MM.1S (cell line): ENCODE measurements at regions not wholly inside any gene's neighbourhood (a gene's known extent, or its start where the extent isn't known, plus 50 kb on each side); places are given as distances from the start of the nearest gene placed in this dataset.

Experiments
- DNase-seq: peaks from one replicate; pipeline ENCODE4 v3.0.0-alpha.2; 2015
- H2AFZ ChIP-seq: fragments of 300-600 bp; sonication (generic); 2 replicates; pipeline ENCODE4 v1.6.0; 2016; ENCODE audit warnings: antibody characterized with exemption, low read length
- H3F3A ChIP-seq: fragments of 300-600 bp; sonication (generic); 2 replicates; pipeline ENCODE4 v1.6.1; 2016; ENCODE audit warnings: mild to moderate bottlenecking, antibody characterized with exemption, low read length, moderate library complexity, mixed read lengths; ENCODE audit not compliant: insufficient read depth
- H3K27ac ChIP-seq: fragments of 300-600 bp; sonication (generic); 2 replicates; pipeline ENCODE4 v1.5.1; 2016; ENCODE audit warnings: mild to moderate bottlenecking, low read length
- H3K27me3 ChIP-seq: fragments of 300-600 bp; sonication (generic); replicated peaks from 2 replicates; pipeline ENCODE4 v1.6.0; 2016; ENCODE audit warnings: low read length; ENCODE audit not compliant: insufficient read depth
- H3K36me3 ChIP-seq: fragments of 300-600 bp; sonication (generic); replicated peaks from 2 replicates; pipeline ENCODE4 v1.6.1; 2016; ENCODE audit warnings: mild to moderate bottlenecking, low read length, mixed read lengths; ENCODE audit not compliant: insufficient read depth
- H3K4me1 ChIP-seq: fragments of 300-600 bp; sonication (generic); 2 replicates; pipeline ENCODE4 v1.6.1; 2016; ENCODE audit warnings: low read length, mixed read lengths
- H3K4me2 ChIP-seq: fragments of 300-600 bp; sonication (generic); 2 replicates; pipeline ENCODE4 v1.6.0; 2016; ENCODE audit warnings: low read depth, low read length
- H3K4me3 ChIP-seq: fragments of 300-600 bp; sonication (generic); 2 replicates; pipeline ENCODE4 v1.5.1; 2016; ENCODE audit warnings: low read length, mixed read lengths
- H3K79me2 ChIP-seq: fragments of 300-600 bp; sonication (generic); 2 replicates; pipeline ENCODE4 v1.6.1; 2016; ENCODE audit warnings: mixed run types, low read length, mixed read lengths
- H3K9ac ChIP-seq: fragments of 300-600 bp; sonication (generic); 2 replicates; pipeline ENCODE4 v1.6.1; 2016; ENCODE audit warnings: low read length, mixed read lengths
- H3K9me2 ChIP-seq: fragments of 300-600 bp; sonication (generic); replicated peaks from 2 replicates; pipeline ENCODE4 v1.6.1; 2016; ENCODE audit warnings: mild to moderate bottlenecking, low read length, mixed read lengths; ENCODE audit not compliant: insufficient read depth
- H3K9me3 ChIP-seq: fragments of 300-600 bp; sonication (generic); replicated peaks from 2 replicates; pipeline ENCODE4 v1.6.1; 2016; ENCODE audit warnings: mild to moderate bottlenecking, low read length, mixed read lengths; ENCODE audit not compliant: insufficient read depth
- H4K20me1 ChIP-seq: fragments of 300-600 bp; sonication (generic); 2 replicates; pipeline ENCODE4 v1.6.1; 2016; ENCODE audit warnings: mild to moderate bottlenecking, low read length, moderate library complexity, mixed read lengths; ENCODE audit not compliant: insufficient read depth
- EZH2 ChIP-seq: fragments of 300-600 bp; sonication (generic); optimal IDR thresholded peaks from 2 replicates; pipeline ENCODE3; 2017; ENCODE audit warnings: low read depth, mild to moderate bottlenecking, antibody characterized with exemption, low read length, mixed read lengths
- EZH2phosphoT487 ChIP-seq: fragments of 300-600 bp; sonication (generic); IDR thresholded peaks from 2 replicates; pipeline ENCODE4 v1.6.1; 2018; ENCODE audit warnings: antibody characterized with exemption, low read length
- TF ChIP-seq, protein P1 (sequence below): fragments of 300-600 bp; sonication (generic); IDR thresholded peaks from 2 replicates; pipeline ENCODE4 v1.5.1; 2016; ENCODE audit warnings: antibody characterized with exemption, low read length, mixed read lengths

DNA sequence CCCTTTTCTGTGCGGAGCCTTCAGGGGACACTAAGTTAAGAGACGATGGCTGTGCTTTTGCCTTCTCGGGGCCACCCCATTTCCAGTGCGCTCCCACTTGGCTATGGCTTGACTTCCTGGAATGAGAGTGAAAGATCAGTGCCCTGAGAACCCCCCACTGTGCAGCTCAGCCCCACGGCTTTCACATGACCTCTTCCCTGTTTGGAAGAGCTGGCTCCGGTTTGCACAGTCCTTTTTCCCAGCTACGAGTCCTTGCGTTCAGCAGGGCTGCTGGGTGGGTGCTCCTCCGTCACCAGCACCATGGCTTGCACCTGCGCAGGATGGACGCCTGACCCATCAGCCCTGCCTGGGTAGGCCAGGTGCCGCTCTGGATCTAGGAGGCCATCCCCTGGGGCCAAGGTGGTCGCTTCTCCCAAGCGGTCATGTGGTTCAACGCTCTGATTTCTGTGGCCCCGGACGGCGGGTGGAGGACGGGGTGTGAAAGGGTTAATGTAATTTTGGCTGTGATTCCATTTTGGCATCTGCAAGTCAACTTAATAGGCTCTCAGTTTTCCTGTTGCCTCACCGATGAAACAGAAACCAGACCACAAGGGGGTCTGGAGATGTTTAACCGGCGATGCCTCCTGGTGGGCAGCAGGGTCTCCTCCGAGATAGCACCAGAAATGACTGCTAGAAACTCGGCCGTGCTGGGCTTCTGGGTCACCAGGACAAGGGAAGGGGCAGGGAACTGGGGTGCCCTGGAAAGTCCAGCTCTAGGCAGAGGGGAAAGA lies 113.1 kb upstream of the HAAO start:
- Histone ChIP-seq H3K4me3 (no peak overlapping the region), H3K36me3 (no peaks in the 10 kb centered on the region), H3F3A (no peaks in the 10 kb centered on the region), H3K27ac (no peak overlapping the region), H3K4me2 (no peak overlapping the region), H3K9me2 (no peaks in the 10 kb centered on the region), H3K9me3 (no peaks in the 10 kb centered on the region), H3K4me1 (peaks cover 21% of the 10 kb centered on the region), H2AFZ (no peak overlapping the region), H4K20me1 (no peaks in the 10 kb centered on the region), H3K9ac (no peak overlapping the region), H3K79me2 (no peaks in the 10 kb centered on the region), H3K27me3 (no peaks in the 10 kb centered on the region)
- no peak for DNase-seq
- TF ChIP-seq, protein P1, sequence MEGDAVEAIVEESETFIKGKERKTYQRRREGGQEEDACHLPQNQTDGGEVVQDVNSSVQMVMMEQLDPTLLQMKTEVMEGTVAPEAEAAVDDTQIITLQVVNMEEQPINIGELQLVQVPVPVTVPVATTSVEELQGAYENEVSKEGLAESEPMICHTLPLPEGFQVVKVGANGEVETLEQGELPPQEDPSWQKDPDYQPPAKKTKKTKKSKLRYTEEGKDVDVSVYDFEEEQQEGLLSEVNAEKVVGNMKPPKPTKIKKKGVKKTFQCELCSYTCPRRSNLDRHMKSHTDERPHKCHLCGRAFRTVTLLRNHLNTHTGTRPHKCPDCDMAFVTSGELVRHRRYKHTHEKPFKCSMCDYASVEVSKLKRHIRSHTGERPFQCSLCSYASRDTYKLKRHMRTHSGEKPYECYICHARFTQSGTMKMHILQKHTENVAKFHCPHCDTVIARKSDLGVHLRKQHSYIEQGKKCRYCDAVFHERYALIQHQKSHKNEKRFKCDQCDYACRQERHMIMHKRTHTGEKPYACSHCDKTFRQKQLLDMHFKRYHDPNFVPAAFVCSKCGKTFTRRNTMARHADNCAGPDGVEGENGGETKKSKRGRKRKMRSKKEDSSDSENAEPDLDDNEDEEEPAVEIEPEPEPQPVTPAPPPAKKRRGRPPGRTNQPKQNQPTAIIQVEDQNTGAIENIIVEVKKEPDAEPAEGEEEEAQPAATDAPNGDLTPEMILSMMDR = no peak
- no peak for TF ChIP-seq EZH2
- no peak for TF ChIP-seq EZH2phosphoT487

DNA sequence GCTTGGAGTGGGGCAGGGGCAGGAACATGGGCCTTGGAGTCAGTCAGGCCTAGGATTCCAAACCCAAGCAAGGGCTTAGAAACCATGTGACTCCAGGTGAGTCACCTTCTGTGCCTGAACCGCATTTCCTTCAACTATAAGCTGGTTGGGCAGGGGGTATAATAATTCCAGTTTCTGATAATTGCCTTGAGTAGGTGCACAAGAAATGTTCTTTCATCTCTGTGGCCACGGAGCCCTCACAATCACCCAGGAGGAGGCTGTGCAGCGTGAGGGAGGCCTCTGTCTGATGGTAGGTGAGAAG lies 112.1 kb upstream of the HAAO start:
- no peak overlapping the region for H3K27ac ChIP-seq
- no peaks in the 10 kb centered on the region for H3K79me2 ChIP-seq
- H3F3A ChIP-seq = no peaks in the 10 kb centered on the region
- DNase-seq = no peak
- H2AFZ ChIP-seq = no peak overlapping the region
- no peaks in the 10 kb centered on the region for H3K9me3 ChIP-seq
- H3K36me3 ChIP-seq = no peaks in the 10 kb centered on the region
- H3K4me1 ChIP-seq = peaks cover 21% of the 10 kb centered on the region
- H3K27me3 ChIP-seq = no peaks in the 10 kb centered on the region
- no peaks in the 10 kb centered on the region for H3K9me2 ChIP-seq
- no peak overlapping the region for H3K9ac ChIP-seq
- no peaks in the 10 kb centered on the region for H4K20me1 ChIP-seq
- no peak for TF ChIP-seq EZH2phosphoT487
- TF ChIP-seq, protein P1 = no peak
- TF ChIP-seq EZH2 = no peak
- no peak overlapping the region for H3K4me2 ChIP-seq
- H3K4me3 ChIP-seq = no peak overlapping the region

DNA sequence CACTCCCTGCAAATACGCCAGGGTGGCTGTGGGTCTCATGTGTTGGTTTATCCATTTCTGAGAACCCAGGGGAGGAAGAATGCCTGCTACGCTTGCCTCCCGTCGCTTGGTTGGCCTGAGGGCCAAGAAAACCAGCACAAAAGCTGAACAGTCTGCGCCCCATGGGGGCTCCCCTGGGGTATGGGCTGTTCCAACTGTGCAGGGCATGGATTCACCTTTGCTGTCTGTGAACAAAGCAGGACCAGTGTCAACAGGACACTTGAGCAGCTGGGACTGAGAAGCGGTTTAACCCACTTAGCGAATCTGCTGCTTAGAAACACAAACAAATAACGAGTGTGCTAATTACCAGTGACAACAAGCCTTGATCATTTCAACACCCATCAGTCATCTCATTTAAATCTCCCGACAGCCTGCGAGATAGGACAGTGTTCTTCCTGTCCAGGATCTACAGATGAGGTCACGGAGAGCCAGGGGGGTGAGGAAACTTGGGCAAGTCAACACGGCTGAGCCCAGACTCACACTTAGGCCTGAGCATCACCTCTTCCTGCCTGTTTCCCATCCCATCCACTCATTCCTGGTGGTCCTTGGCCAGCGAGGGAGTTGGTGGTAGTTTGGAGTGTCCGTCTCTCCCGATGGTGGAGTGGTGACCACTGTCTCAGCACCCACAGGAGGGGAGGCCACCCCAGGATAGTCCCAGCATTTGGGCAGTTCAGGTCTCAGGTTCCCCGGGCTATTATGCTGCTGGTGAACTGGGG lies 111.6 kb upstream of the HAAO start:
- Histone ChIP-seq H3K9me2 (no peaks in the 10 kb centered on the region), H3K4me2 (no peak overlapping the region), H3K4me3 (no peak overlapping the region), H3K9me3 (no peaks in the 10 kb centered on the region), H4K20me1 (no peaks in the 10 kb centered on the region), H3K9ac (no peak overlapping the region), H3K27ac (no peak overlapping the region), H3K27me3 (no peaks in the 10 kb centered on the region), H3K4me1 (peaks cover 19% of the 10 kb centered on the region), H3F3A (no peaks in the 10 kb centered on the region), H3K79me2 (no peaks in the 10 kb centered on the region), H2AFZ (no peak overlapping the region), H3K36me3 (no peaks in the 10 kb centered on the region)
- DNase-seq = no peak
- TF ChIP-seq EZH2 (no peak), EZH2phosphoT487 (no peak)
- TF ChIP-seq, protein P1 = no peak
